ENCODE measurements at regions not wholly inside any gene's neighbourhood (a gene's known extent, or its start where the extent isn't known, plus 50 kb on each side); places are given as distances from the start of the nearest gene placed in this dataset.

- no peak for DNase-seq (ENCODE audit: low spot score)
These were observed 53.5 kb upstream of the RAP1B start for GRCh38 chr12:68557011-68557730.

- DNase-seq (ENCODE audit: low spot score), result no peak
These were observed 51.5 kb upstream of the RAP1B start for GRCh38 chr12:68559246-68559645.

DNA sequence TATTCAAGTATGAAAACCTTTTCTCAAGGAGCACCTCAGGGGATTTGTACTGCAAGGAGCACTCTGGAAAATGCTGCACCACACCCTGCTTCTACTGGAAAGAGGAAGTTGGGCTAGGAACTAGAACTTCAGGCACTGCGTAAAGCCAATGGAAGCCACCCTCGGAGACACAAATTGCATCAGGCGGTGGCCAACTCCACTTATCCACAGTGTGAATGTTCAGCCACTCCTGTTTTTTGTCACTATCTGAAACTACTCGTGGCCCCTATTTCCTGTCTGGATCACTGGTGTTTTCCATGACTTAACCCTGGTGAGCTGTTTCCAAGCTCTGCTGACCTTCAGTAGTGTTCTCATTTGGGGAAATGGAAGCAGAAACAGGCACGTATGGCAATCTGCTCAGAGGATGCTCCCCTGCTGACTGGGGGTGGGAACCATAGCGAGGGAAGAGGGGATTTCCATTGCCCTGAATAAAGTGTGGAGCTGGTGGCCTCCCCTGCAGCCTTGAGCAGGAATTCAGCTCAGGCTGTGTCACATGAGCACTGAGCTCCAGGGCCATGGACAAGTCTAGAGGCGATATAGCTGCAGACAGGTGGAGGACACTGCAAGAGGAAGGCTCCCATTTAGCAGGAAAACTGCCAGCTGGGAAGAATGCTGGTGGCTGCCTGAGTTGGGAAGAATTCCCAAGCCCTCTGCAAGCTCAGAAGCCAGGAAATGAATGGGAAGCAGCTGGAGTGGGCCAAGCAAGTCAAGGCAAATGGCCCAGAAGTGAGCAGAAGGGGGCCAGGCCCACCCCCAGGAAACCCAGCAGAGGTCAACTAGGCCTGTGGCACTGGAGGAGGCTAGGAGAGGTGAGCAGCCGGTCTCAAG, 50.5 kb upstream of the RAP1B start:
- DNase-seq (ENCODE audit: low spot score), result no peak

DNA sequence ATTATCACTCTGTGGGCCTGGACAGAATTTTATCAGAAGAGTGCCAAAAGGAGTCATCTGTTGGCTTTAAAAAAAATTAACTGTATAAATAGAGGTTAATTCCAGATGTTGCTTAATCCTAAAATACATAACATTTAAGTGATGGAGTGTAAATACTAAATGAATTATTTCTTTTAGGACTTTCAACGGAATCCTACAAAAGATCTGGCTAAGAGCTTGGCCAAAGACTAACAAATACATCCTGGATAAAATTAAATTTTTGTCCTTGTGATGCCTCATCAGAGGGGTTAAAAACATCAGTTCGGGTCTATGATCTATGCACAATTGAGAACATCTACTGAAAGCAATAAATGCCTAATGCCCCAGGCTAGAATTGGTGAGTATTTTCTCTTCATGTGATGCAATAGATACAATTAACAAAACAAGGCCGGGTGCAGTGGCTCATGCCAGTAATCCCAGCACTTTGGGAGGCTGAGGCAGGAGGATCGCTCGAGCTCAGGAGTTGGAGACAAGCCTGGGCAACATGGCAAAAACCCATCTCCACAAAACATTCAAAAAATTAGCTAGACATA, 49.8 kb upstream of the RAP1B start:
- DNase-seq (ENCODE audit: low spot score), result no peak

Data from CD4-positive, alpha-beta T cell treated with Interleukin-6 at 100 ng/mL for 8 hours (primary cell).